ENCODE measurements at regions not wholly inside any gene's neighbourhood (a gene's known extent, or its start where the extent isn't known, plus 50 kb on each side); places are given as distances from the start of the nearest gene placed in this dataset.

- H3K9me3 ChIP-seq (ENCODE audit: low read depth) = no peaks in the 10 kb centered on the region
- no peak for TF ChIP-seq CTCF (IDR thresholded peaks at IDR 0.05; ENCODE audit: low read depth, low read length)
- no peak for DNase-seq (ENCODE audit: low read depth in 1 of 2, low spot score in 1 of 2)
- no peak overlapping the region for H3K4me3 ChIP-seq
- no peaks in the 10 kb centered on the region for H3K36me3 ChIP-seq
- no peaks in the 10 kb centered on the region for H3K27me3 ChIP-seq
- peaks cover 4% of the 10 kb centered on the region for H3K4me1 ChIP-seq (ENCODE audit: low read depth)
- H3K27ac ChIP-seq = no peak overlapping the region
These were observed 414.7 kb upstream of the PCDH15 start for GRCh38 chr10:55215699-55216098.

- TF ChIP-seq CTCF (IDR thresholded peaks at IDR 0.05; ENCODE audit: low read depth, low read length) = no peak
- Histone ChIP-seq H3K9me3 (ENCODE audit: low read depth) (no peaks in the 10 kb centered on the region), H3K27me3 (no peaks in the 10 kb centered on the region), H3K36me3 (no peaks in the 10 kb centered on the region), H3K27ac (no peak overlapping the region), H3K4me3 (no peak overlapping the region), H3K4me1 (ENCODE audit: low read depth) (peaks cover 4% of the 10 kb centered on the region)
- no peak for DNase-seq (ENCODE audit: low read depth in 1 of 2, low spot score in 1 of 2)
These were observed 413.6 kb upstream of the PCDH15 start for GRCh38 chr10:55214608-55215007.

DNA sequence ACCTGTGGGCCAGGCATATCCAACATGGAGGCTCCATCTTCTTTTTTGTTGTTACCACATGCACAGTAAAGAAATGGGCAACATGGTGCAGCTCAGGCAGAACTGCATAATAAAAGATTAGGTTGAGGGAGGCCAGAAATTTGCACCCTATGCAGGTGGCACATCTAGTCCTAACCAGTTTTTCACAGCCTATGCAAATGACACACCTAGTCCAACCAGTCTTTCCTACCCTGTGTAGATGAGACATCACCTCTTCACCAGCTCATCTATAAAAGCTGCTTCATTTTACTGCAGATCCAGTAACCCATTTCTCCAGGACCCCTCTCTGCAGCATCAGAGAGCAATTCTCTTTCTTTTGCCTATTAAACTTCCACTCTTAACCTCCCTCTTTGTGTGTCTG is 411.0 kb upstream of the PCDH15 start:
- TF ChIP-seq CTCF (IDR thresholded peaks at IDR 0.05; ENCODE audit: low read depth, low read length) = no peak
- Histone ChIP-seq H3K9me3 (ENCODE audit: low read depth) (no peaks in the 10 kb centered on the region), H3K27ac (no peak overlapping the region), H3K27me3 (no peaks in the 10 kb centered on the region), H3K36me3 (no peaks in the 10 kb centered on the region), H3K4me3 (no peak overlapping the region), H3K4me1 (ENCODE audit: low read depth) (peaks cover 10% of the 10 kb centered on the region)
- DNase-seq (ENCODE audit: low read depth in 1 of 2, low spot score in 1 of 2) = no peak

DNA sequence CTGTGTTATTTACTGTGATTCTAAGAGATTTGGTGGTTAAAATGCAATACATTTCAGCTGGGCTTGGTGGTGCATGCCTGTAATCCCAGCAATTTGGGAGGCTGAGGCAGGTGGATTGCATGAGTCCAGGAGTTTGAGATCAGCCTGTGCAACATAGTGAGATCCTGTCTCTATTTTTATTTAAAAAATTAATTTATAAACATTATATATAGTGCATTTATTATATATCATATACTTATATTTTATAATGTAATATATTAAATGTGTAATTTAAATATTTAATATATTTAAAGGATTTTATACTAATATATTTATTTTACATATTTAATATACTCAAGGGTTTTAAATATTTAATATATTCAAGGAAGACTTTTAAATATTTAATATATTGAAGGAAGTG is 402.8 kb upstream of the PCDH15 start:
- TF ChIP-seq CTCF (IDR thresholded peaks at IDR 0.05; ENCODE audit: low read depth, low read length) = no peak
- no peak for DNase-seq (ENCODE audit: low read depth in 1 of 2, low spot score in 1 of 2)
- H3K27ac ChIP-seq = no peak overlapping the region
- H3K4me1 ChIP-seq (ENCODE audit: low read depth) = peaks cover 7% of the 10 kb centered on the region
- no peaks in the 10 kb centered on the region for H3K36me3 ChIP-seq
- no peak overlapping the region for H3K4me3 ChIP-seq
- H3K27me3 ChIP-seq = no peaks in the 10 kb centered on the region
- H3K9me3 ChIP-seq (ENCODE audit: low read depth) = no peaks in the 10 kb centered on the region

- no peak for TF ChIP-seq CTCF (IDR thresholded peaks at IDR 0.05; ENCODE audit: low read depth, low read length)
- no peaks in the 10 kb centered on the region for H3K9me3 ChIP-seq (ENCODE audit: low read depth)
- no peak for DNase-seq (ENCODE audit: low read depth in 1 of 2, low spot score in 1 of 2)
- H3K36me3 ChIP-seq = no peaks in the 10 kb centered on the region
- H3K4me1 ChIP-seq (ENCODE audit: low read depth) = peaks cover 1% of the 10 kb centered on the region
- H3K27me3 ChIP-seq = no peaks in the 10 kb centered on the region
- no peak overlapping the region for H3K4me3 ChIP-seq
- no peak overlapping the region for H3K27ac ChIP-seq
These were observed 402.3 kb upstream of the PCDH15 start for GRCh38 chr10:55203319-55203718.

GRCh38 chr10:55200020-55200419 is 399.0 kb upstream of the PCDH15 start:
- DNase-seq (ENCODE audit: low read depth in 1 of 2, low spot score in 1 of 2) = no peak
- H3K9me3 ChIP-seq (ENCODE audit: low read depth) = no peaks in the 10 kb centered on the region
- no peak for TF ChIP-seq CTCF (IDR thresholded peaks at IDR 0.05; ENCODE audit: low read depth, low read length)
- H3K4me3 ChIP-seq = no peak overlapping the region
- no peak overlapping the region for H3K27ac ChIP-seq
- H3K36me3 ChIP-seq = no peaks in the 10 kb centered on the region
- H3K27me3 ChIP-seq = no peaks in the 10 kb centered on the region
- H3K4me1 ChIP-seq (ENCODE audit: low read depth) = no peaks in the 10 kb centered on the region
